DOHH2 (cell line): ENCODE measurements at regions not wholly inside any gene's neighbourhood (a gene's known extent, or its start where the extent isn't known, plus 50 kb on each side); places are given as distances from the start of the nearest gene placed in this dataset.

ENCODE experiments used
- CTCF ChIP-seq: fragments of 200-600 bp; sonication (generic); IDR thresholded peaks from one replicate; pipeline ENCODE4 v1.5.1; 2014; ENCODE audit warnings: antibody characterized with exemption, mild to moderate bottlenecking, low read depth, low read length; ENCODE audit not compliant: poor library complexity, severe bottlenecking
- EZH2phosphoT487 ChIP-seq: fragments of 200-600 bp; sonication (generic); IDR thresholded peaks from 2 replicates; pipeline ENCODE4 v1.6.1; 2017; ENCODE audit warnings: borderline replicate concordance, mild to moderate bottlenecking, antibody characterized with exemption, low read length, moderate library complexity, mixed read lengths

- TF ChIP-seq CTCF (no peak), EZH2phosphoT487 (no peak)
These were observed 117.4 kb downstream of the IL12A start for GRCh38 chr3:160105907-160106584.
